Thoracic aorta (tissue), 2 donors: ENCODE measurements at regions not wholly inside any gene's neighbourhood (a gene's known extent, or its start where the extent isn't known, plus 50 kb on each side); places are given as distances from the start of the nearest gene placed in this dataset.

ENCODE experiments used
- ATAC-seq: fragments of 150-250 bp; one replicate; pipeline ENCODE4 v1.8.0; 2017; ENCODE audit warnings: low read depth; ENCODE audit not compliant: insufficient number of reproducible peaks, low FRiP score
- DNase-seq: peaks from one replicate; pipeline ENCODE4 v3.0.0-alpha.2; 2020; ENCODE audit warnings: low spot score
- H3K27ac ChIP-seq, 2 donors: fragments of 200-600 bp; sonication (generic); 1 replicate in 1 of 2; 2 replicates in 1 of 2; pipeline ENCODE4 v1.5.1; 2016; ENCODE audit warnings: mild to moderate bottlenecking in 2 of 2, moderate library complexity in 2 of 2
- H3K27me3 ChIP-seq: fragments of 200-600 bp; sonication (generic); replicated peaks from 2 replicates; pipeline ENCODE4 v1.6.0; 2016; ENCODE audit warnings: mild to moderate bottlenecking; ENCODE audit not compliant: insufficient read depth
- H3K36me3 ChIP-seq: fragments of 200-600 bp; sonication (generic); one replicate; pipeline ENCODE4 v1.5.1; 2016
- H3K4me1 ChIP-seq, 2 donors: fragments of 200-600 bp; sonication (generic); 1 replicate in 1 of 2; 2 replicates in 1 of 2; pipeline versions ENCODE4 v1.5.1 to v1.6.0; 2016; ENCODE audit warnings: low read depth in 2 of 2, mild to moderate bottlenecking in 1 of 2; ENCODE audit not compliant: control insufficient read depth in 1 of 2
- H3K4me3 ChIP-seq: fragments of 200-600 bp; sonication (generic); 2 replicates; pipeline ENCODE4 v1.5.1; 2016; ENCODE audit warnings: mild to moderate bottlenecking
- H3K9me3 ChIP-seq: fragments of 200-600 bp; sonication (generic); 2 replicates; pipeline ENCODE4 v1.5.1; 2016
- CTCF ChIP-seq: fragments of 200-600 bp; sonication (generic); IDR thresholded peaks from one replicate; pipeline ENCODE4 v1.5.1; 2019; ENCODE audit warnings: antibody characterized with exemption

GRCh38 chr1:58971629-58972140 is 187.8 kb upstream of the JUN start:
- no peak for DNase-seq
- H3K36me3 ChIP-seq, result no peaks in the 10 kb centered on the region
- no peaks in the 10 kb centered on the region for H3K9me3 ChIP-seq
- ATAC-seq, result no peak
- TF ChIP-seq CTCF, result no peak
- H3K4me3 ChIP-seq, result no peak overlapping the region
- no peaks in the 10 kb centered on the region for H3K27me3 ChIP-seq
- H3K27ac ChIP-seq, result no peak overlapping the region
- H3K4me1 ChIP-seq, result peaks cover 5 to 14% of the 10 kb centered on the region in 2 donors

GRCh38 chr1:58975888-58976287 is 192.0 kb upstream of the JUN start:
- DNase-seq, result no peak
- Histone ChIP-seq H3K27ac (no peak overlapping the region), H3K9me3 (no peaks in the 10 kb centered on the region), H3K4me1 (no peaks in the 10 kb centered on the region), H3K36me3 (no peaks in the 10 kb centered on the region), H3K4me3 (no peak overlapping the region), H3K27me3 (no peaks in the 10 kb centered on the region)
- TF ChIP-seq CTCF, result no peak
- ATAC-seq, result no peak

- TF ChIP-seq CTCF, result no peak
- Histone ChIP-seq H3K36me3 (no peaks in the 10 kb centered on the region), H3K27me3 (no peaks in the 10 kb centered on the region), H3K27ac (no peak overlapping the region), H3K9me3 (no peaks in the 10 kb centered on the region), H3K4me1 (no peaks in the 10 kb centered on the region), H3K4me3 (no peak overlapping the region)
- no peak for ATAC-seq
- no peak for DNase-seq
Measured at GRCh38 chr1:58976294-58976693, 192.4 kb upstream of the JUN start.

- no peaks in the 10 kb centered on the region for H3K36me3 ChIP-seq
- no peak for TF ChIP-seq CTCF
- no peak for ATAC-seq
- no peak overlapping the region for H3K27ac ChIP-seq
- no peak overlapping the region for H3K4me3 ChIP-seq
- H3K4me1 ChIP-seq, result peaks cover 0 to 2% of the 10 kb centered on the region in 2 donors
- H3K27me3 ChIP-seq, result no peaks in the 10 kb centered on the region
- no peaks in the 10 kb centered on the region for H3K9me3 ChIP-seq
- DNase-seq, result no peak
Measured at GRCh38 chr1:58977598-58977997, 193.8 kb upstream of the JUN start.

GRCh38 chr1:58978096-58978495 is 194.2 kb upstream of the JUN start:
- Histone ChIP-seq H3K9me3 (no peaks in the 10 kb centered on the region), H3K4me1 (peaks cover 0 to 7% of the 10 kb centered on the region in 2 donors), H3K36me3 (no peaks in the 10 kb centered on the region), H3K27ac (no peak overlapping the region), H3K4me3 (no peak overlapping the region), H3K27me3 (no peaks in the 10 kb centered on the region)
- no peak for TF ChIP-seq CTCF
- DNase-seq, result no peak
- no peak for ATAC-seq
